HG03139 (cell line): ENCODE measurements at regions not wholly inside any gene's neighbourhood (a gene's known extent, or its start where the extent isn't known, plus 50 kb on each side); places are given as distances from the start of the nearest gene placed in this dataset.
"Not testable (repeated sequence)": the region's sequence is repeated elsewhere in the genome, so short reads cannot be mapped to it uniquely, and the experiment has no call there.

ENCODE experiments used
- ATAC-seq: cut with Tn5 transposase; IDR thresholded peaks from one replicate; pipeline ENCODE4 v1.9.1; 2021; ENCODE audit not compliant: unreplicated experiment

GRCh38 chr6:81373414-81373813, 379.1 kb downstream of the TENT5A start:
- no peak for ATAC-seq

- no peak for ATAC-seq
Observed at GRCh38 chr6:81371930-81372329, 380.6 kb downstream of the TENT5A start.

- ATAC-seq = no peak
Observed at GRCh38 chr6:81366972-81367371, 385.5 kb downstream of the TENT5A start.

- no peak for ATAC-seq
Observed at GRCh38 chr6:81362246-81362645, 390.2 kb downstream of the TENT5A start.

- ATAC-seq = no peak
Observed at GRCh38 chr6:81353262-81353661, 399.2 kb downstream of the TENT5A start.

GRCh38 chr6:81344026-81344425, 408.5 kb downstream of the TENT5A start:
- ATAC-seq = not testable (repeated sequence)

GRCh38 chr6:81340946-81341345, 411.5 kb downstream of the TENT5A start:
- ATAC-seq = no peak

- no peak for ATAC-seq
Observed at GRCh38 chr6:81331526-81331925, 421.0 kb downstream of the TENT5A start.

- ATAC-seq = no peak
Observed at GRCh38 chr6:81328700-81329099, 423.8 kb downstream of the TENT5A start.

GRCh38 chr6:81326881-81327561, 425.5 kb downstream of the TENT5A start:
- no peak for ATAC-seq

GRCh38 chr6:81309811-81310210, 442.7 kb downstream of the TENT5A start:
- ATAC-seq = no peak

- no peak for ATAC-seq
Observed at GRCh38 chr6:81308577-81309279, 443.8 kb downstream of the TENT5A start.

GRCh38 chr6:81307651-81308214, 444.7 kb downstream of the TENT5A start:
- ATAC-seq = no peak

GRCh38 chr6:81304466-81304865, 448.0 kb downstream of the TENT5A start:
- ATAC-seq = no peak

GRCh38 chr6:81300961-81301360, 451.5 kb downstream of the TENT5A start:
- no peak for ATAC-seq

GRCh38 chr6:81298751-81299150, 453.7 kb downstream of the TENT5A start:
- ATAC-seq = no peak

GRCh38 chr6:81295310-81295709, 457.2 kb downstream of the TENT5A start:
- no peak for ATAC-seq

- no peak for ATAC-seq
Observed at GRCh38 chr6:81293896-81294295, 458.6 kb downstream of the TENT5A start.

- ATAC-seq = no peak
Observed at GRCh38 chr6:81289229-81289628, 463.3 kb downstream of the TENT5A start.

- ATAC-seq = no peak
Observed at GRCh38 chr6:81265106-81265505, 487.4 kb downstream of the TENT5A start.

GRCh38 chr6:81263531-81264168, 488.8 kb downstream of the TENT5A start:
- ATAC-seq = no peak

- ATAC-seq = no peak
Observed at GRCh38 chr6:81262656-81263055, 489.8 kb downstream of the TENT5A start.
